HG03558 (cell line): ENCODE measurements at regions not wholly inside any gene's neighbourhood (a gene's known extent, or its start where the extent isn't known, plus 50 kb on each side); places are given as distances from the start of the nearest gene placed in this dataset.
"Not testable (repeated sequence)": the region's sequence is repeated elsewhere in the genome, so short reads cannot be mapped to it uniquely, and the experiment has no call there.

Source experiments
- ATAC-seq: cut with Tn5 transposase; IDR thresholded peaks from one replicate; pipeline ENCODE4 v1.9.1; 2021; ENCODE audit warnings: moderate number of reproducible peaks; ENCODE audit not compliant: unreplicated experiment; ENCODE audit errors: extremely low read depth

DNA sequence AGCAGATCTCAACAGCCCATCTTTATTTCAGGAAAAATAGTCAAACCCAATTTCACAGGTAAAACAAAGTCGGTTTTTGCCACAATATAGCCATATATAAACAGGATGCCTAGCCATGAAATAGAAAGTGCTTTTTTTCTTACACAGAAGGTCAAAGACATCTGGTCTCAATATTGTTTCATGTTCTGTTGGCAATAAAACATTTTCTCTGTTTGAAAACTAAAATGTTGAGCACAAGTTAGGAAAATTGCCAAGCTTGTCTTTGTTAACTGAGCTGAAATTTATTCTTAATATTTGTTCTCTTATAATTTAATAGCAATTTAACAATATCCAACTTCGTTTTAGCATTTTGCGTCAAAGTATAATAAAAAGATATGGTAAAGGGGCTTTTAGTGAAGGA is 673.4 kb downstream of the DTWD2 start:
- no peak for ATAC-seq

GRCh38 chr5:118311103-118311819 is 677.1 kb downstream of the DTWD2 start:
- ATAC-seq, result no peak

- no peak for ATAC-seq
Observed at GRCh38 chr5:118310401-118310800, 677.9 kb downstream of the DTWD2 start.

GRCh38 chr5:118303296-118303695 is 685.1 kb downstream of the DTWD2 start:
- no peak for ATAC-seq

DNA sequence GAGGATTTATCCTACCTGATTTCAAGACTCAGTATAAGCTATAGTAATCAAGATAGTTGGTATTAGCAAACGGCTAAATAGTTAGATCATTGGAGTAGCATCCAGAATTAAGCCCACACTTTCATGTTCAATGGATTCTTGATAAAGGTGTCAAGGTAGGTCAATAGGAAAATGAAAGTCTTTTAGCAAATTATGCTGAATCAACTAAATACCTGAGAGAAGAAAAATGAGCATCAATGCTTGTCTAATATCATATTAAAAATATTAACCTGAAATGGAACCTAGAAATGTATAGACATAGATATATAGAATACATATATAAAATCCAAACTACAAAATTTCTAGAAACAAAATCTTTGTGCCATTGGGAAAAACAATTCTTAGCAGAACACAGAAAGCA is 685.6 kb downstream of the DTWD2 start:
- ATAC-seq, result no peak

DNA sequence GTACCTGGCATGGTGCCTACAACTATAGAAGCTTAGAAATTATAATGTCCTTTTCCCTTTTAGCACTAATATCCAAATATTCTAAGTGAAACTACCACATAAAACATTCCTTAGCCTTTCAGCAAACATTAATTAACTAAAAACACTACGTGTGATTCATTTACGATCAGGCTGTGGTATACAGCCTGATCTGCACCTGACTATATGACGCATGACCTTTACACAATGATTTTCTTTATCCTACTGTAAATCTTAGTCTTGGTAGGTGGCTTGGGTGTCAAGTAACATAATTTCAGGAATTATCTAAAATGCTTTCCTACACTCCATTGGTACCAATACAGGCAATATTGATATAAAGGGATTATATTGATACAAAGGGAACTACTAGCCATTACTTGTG is 686.7 kb downstream of the DTWD2 start:
- no peak for ATAC-seq

DNA sequence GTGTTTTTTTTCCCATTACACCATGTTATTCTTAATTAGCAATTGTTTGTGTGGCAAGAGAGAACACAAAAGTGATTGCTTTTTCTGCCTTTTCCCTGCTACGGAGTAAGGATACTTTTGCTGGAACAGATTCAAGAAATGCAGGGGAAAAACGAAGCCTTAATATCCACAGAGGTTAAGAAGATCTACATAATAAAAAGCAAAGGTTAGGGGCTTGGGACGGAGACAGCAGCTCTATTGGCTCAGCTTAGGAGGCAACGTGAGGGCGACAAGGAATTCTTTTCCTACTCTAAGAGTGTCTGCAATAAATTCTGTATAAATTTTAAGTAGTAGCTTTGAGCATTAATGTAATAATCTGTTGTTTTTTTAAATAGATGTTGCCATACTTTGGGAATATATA is 693.3 kb downstream of the DTWD2 start:
- no peak for ATAC-seq

DNA sequence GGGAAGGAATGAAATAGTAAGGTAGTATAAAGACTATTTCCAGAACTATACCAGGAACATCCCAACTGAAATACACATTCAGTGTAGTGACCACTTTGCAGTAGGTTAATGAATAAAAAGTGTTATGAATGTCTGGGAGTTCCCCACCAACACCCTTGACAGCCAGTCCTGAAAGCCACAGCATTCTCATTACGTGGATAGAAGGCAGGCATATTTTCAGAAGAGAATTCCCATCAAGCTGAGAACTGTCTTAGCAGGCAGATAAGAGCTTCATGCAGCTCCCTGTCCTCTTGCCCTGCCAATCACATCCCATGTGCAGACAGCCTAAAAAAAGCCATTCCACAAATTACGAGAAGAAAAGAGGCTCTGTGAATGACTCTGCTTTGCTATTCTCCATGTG is 695.0 kb downstream of the DTWD2 start:
- peak; percentile 49 for ATAC-seq

- ATAC-seq, result no peak
Observed at GRCh38 chr5:118290204-118290603, 698.1 kb downstream of the DTWD2 start.

- not testable (repeated sequence) for ATAC-seq
Observed at GRCh38 chr5:118284230-118284629, 704.1 kb downstream of the DTWD2 start.

DNA sequence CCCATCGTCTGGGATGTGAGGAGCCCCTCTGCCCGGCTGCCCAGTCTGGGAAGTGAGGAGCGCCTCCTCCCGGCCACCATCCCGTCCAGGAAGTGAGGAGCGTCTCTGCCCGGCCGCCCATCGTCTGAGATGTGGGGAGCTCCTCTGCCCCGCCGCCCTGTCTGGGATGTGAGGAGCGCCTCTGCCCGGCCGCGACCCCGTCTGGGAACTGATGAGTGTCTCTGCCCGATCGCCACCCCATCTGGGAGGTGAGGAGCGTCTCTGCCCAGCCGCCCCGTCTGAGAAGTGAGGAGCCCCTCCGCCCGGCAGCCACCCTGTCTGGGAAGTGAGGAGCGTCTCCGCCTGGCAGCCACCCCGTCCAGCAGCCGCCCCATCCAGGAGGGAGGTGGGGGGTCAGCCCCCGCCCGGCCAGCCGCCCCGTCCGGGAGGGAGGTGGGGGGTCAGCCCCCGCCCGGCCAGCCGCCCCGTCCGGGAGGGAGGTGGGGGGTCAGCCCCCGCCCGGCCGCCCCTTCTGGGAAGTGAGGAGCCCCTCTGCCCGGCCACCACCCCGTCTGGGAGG is 705.8 kb downstream of the DTWD2 start:
- ATAC-seq, result not testable (repeated sequence)

DNA sequence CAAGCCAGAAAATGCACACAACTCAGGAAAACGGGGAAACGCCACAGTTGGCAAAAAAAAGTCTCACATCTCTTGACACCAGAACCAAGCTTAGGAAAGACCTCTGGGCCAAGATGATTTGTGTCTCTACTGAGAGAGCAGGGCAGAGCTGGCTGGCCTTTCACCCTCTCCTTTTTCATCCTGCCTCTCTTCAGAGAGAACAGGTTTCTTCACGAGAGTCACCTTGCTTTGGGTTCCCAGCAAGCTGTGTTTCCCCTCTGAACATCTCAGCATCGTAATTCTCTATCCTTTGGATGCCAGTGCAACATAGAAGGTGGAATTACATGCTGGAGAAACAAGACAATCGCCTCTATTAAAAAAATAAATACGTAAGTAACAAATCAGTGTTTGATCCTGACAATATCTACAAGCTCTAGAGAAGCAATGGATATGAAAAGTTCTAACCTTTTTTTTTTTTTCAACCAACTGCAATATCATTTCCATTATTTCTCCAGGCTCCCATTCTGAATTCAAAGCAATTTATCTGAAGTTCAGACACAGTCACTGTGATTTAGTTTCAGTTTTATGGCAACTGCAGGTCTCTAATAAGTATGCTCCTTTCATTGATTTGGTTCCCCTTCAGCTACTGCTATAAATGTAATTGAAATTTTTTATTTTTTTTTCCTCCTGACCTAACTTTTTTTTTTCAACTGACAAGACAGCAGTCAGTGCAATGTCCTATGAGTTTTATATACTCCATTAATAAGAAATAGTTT is 708.6 kb downstream of the DTWD2 start:
- ATAC-seq, result no peak

DNA sequence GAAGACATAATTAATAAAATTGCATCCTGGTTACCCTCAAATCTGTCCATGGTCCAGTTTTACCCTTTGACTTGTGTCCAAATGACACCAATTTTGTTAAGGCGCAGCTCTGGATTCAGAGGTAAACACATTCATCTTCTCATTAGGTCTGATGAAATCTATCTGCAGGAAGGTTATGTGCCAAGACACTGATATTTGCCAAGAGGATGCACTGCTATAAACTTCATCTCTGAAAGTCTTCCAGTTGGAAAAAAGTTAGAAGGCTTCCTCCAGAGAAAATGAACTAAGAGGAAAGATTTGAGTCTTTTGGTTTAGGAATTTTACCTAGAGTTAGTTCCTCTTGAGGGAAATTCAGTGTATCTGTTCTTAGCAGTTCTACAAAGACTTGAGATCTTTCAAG is 717.8 kb downstream of the DTWD2 start:
- no peak for ATAC-seq

GRCh38 chr5:118258223-118258622 is 730.1 kb downstream of the DTWD2 start:
- no peak for ATAC-seq

DNA sequence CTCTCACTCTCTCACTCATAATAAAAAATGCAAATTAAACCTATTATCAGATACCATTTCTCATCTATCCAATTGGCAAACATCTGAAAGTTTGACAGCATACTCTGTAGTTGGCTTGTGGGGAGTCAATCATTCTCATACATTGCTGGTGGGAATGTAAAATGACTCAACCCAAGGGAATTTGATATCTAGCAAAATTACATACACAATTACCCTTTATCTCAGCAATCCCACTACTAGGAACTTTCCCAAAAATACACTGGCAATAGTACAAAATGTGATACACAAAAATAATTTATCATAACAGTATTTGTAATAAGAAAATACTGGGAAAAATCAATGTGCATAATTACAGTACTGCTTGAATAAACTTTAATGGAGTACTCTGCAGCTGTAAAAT is 731.3 kb downstream of the DTWD2 start:
- no peak for ATAC-seq

DNA sequence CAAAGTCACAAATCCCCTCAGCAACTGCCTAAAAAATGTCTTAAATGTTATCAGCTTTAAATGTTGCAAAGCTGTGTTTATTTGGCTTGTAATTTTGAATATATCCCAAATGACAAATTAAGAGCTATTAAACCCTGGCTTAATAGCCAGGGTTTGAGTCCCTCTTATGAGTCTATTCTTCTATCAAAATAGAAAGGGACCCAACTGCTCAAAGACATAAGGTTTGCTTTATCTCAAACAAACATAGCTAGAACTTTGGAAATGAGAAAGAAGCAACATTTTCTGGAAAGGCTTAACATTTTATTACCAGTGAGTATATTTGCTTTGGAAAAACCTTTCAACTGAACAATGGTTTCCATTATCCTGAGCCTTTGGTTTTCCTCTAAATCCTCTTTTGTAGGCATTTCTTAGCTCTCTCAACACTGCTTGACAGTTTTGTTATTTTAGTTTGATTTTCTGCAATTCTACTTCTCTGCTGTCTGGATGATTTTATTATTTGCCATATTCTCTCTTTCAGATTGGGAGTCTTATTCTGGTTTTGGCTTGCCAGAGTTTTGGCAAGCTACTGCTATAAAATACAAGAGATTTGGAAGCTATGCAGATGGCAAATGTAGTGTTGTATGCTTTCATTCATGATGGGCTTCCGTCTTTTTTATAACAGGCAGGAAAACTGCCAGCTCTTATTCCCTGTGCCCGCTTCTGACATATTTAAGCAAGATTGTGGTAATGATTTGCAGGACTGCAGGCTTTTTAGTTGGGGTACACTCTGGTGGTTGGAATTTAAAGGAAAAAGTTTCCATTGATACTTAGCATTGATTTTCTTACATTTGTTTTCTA is 734.9 kb downstream of the DTWD2 start:
- ATAC-seq, result no peak

DNA sequence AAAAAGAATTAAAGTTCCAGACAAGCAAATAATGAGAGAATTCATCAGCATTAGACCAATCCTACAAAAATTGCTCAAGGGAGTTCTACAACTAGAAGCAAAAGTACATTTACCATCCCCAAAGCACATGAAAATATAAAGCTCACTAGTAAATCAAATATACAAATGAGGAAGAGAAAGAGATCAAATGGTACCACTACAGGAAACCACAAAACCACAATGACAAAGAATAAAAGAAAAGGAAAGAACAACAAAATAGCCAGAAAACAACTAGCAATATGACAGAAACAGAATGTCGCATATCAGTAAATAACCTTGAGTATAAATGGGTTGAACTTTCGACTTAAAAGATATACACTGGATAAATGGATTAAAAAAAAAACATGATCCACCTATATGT is 739.0 kb downstream of the DTWD2 start:
- peak; percentile 88 for ATAC-seq

DNA sequence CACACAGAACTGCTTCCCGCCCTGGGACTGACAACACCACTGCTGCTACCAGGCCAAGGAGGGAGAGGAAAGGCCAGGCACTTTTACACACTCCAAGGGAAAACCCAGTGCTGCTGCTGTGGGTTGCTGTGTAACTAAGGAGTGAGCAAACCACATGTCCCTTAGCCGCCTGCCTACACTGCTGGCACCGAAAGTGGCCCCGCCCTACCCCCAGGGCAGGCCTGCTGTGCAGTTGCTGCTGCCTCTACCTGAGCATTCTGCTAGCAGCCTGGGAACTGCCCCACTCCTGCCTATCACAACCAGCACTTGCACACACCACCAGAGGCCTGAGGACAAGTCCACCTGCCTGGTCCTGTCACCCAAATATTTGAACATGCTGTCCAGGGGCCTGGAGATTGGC is 740.9 kb downstream of the DTWD2 start:
- ATAC-seq, result no peak

GRCh38 chr5:118243613-118244012 is 744.7 kb downstream of the DTWD2 start:
- no peak for ATAC-seq

DNA sequence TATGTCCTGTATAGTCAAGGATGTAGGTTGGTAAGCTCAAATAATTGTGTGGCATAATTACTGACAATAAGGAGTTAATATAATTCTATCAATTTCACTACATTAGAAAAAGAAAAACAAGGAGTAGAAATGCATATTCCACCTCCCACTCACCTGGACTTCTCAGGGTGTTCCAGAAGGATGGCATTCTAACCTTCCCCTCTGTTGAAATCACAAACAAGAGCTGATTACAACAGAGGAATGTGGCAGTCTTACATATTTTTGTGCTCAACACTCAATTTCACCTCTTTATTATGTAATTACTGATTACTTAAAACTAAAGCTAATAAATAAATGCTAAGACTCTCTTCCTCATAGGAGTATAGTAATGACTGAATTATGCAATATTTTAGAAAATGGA is 745.3 kb downstream of the DTWD2 start:
- no peak for ATAC-seq
